Astrocyte of the hippocampus (primary cell): ENCODE measurements at regions not wholly inside any gene's neighbourhood (a gene's known extent, or its start where the extent isn't known, plus 50 kb on each side); places are given as distances from the start of the nearest gene placed in this dataset.

ENCODE experiments used
- DNase-seq: peaks from one replicate; pipeline ENCODE4 v3.0.0; 2011; ENCODE audit warnings: low read depth, low spot score

- no peak for DNase-seq
These were observed 61.4 kb upstream of the ELK3 start for GRCh38 chr12:96132819-96133218.

GRCh38 chr12:96134200-96134599 is 60.0 kb upstream of the ELK3 start:
- DNase-seq, result no peak

GRCh38 chr12:96136161-96136560 is 58.0 kb upstream of the ELK3 start:
- peak; percentile 98 for DNase-seq

- no peak for DNase-seq
These were observed 57.3 kb upstream of the ELK3 start for GRCh38 chr12:96136725-96137378.

GRCh38 chr12:96140174-96140573 is 54.0 kb upstream of the ELK3 start:
- DNase-seq, result peak; percentile 87

- peak; percentile 57 for DNase-seq
These were observed 52.8 kb upstream of the ELK3 start for GRCh38 chr12:96141216-96141912.

- no peak for DNase-seq
These were observed 50.8 kb upstream of the ELK3 start for GRCh38 chr12:96143392-96143791.

GRCh38 chr12:96143827-96144565 is 50.2 kb upstream of the ELK3 start:
- DNase-seq, result peak; percentile 26
